Common myeloid progenitor, CD34-positive (primary cell): ENCODE measurements at regions not wholly inside any gene's neighbourhood (a gene's known extent, or its start where the extent isn't known, plus 50 kb on each side); places are given as distances from the start of the nearest gene placed in this dataset.

Source experiments
- CTCF ChIA-PET: fragments of 350-600 bp; sonication (Branson Sonifier 250); formaldehyde crosslinking; loops from one replicate; lab custom pipeline; 2021; ENCODE audit warnings: antibody characterized with exemption; lab: Charles Lee
- POLR2A ChIA-PET: fragments of 350-600 bp; sonication (Branson Sonifier 250); formaldehyde crosslinking; loops from one replicate; lab custom pipeline; 2021; ENCODE audit warnings: antibody characterized with exemption; lab: Charles Lee
- DNase-seq, 3 donors: peaks; one replicate each; pipeline versions ENCODE4 v3.0.0 to v3.0.0-alpha.2; 2013
- H3K27ac ChIP-seq, 2 experiments: 1 replicate in 1 of 2; 2 replicates in 1 of 2; pipeline ENCODE4 v1.7.0; 2013; ENCODE audit warnings: inconsistent platforms in 2 of 2, low read length in 2 of 2, mild to moderate bottlenecking in 2 of 2, low read depth in 1 of 2, moderate library complexity in 1 of 2; ENCODE audit not compliant: severe bottlenecking in 2 of 2, insufficient read depth in 1 of 2, poor library complexity in 1 of 2
- H3K27me3 ChIP-seq, 5 experiments: replicated peaks in 2 of 5; 1 replicate in 3 of 5; 2 replicates in 2 of 5; pipeline versions ENCODE4 v1.6.1 to v1.7.0; 2013; ENCODE audit warnings: low read length in 4 of 5, mild to moderate bottlenecking in 2 of 5, moderate library complexity in 2 of 5, inconsistent platforms in 1 of 5; ENCODE audit not compliant: insufficient read depth in 5 of 5, control insufficient read depth in 4 of 5
- H3K36me3 ChIP-seq, 4 experiments: 1 replicate in 2 of 4; 2 replicates in 2 of 4; pipeline versions ENCODE4 v1.6.1 to v1.7.0; 2013; ENCODE audit warnings: low read length in 3 of 4, control low read depth in 1 of 4, mild to moderate bottlenecking in 1 of 4; ENCODE audit not compliant: control insufficient read depth in 4 of 4, insufficient read depth in 4 of 4
- H3K4me1 ChIP-seq, 4 experiments: 1 replicate in 3 of 4; 2 replicates in 1 of 4; pipeline versions ENCODE4 v1.6.1 to v1.7.1; 2013; ENCODE audit warnings: low read length in 3 of 4, mild to moderate bottlenecking in 3 of 4, control low read depth in 1 of 4, inconsistent platforms in 1 of 4, moderate library complexity in 1 of 4; ENCODE audit not compliant: control insufficient read depth in 4 of 4, insufficient read depth in 4 of 4; ENCODE audit errors: control extremely low read depth in 1 of 4
- H3K4me3 ChIP-seq, 7 experiments: 1 replicate in 4 of 7; 2 replicates in 3 of 7; pipeline versions ENCODE4 v1.5.1 to v1.7.0; 2013; ENCODE audit warnings: mild to moderate bottlenecking in 7 of 7, low read length in 6 of 7, moderate library complexity in 6 of 7, inconsistent platforms in 2 of 7, low read depth in 2 of 7, control low read depth in 1 of 7; ENCODE audit not compliant: insufficient read depth in 4 of 7, control insufficient read depth in 1 of 7; ENCODE audit errors: extremely low read depth in 1 of 7
- H3K9me3 ChIP-seq, 5 experiments: 1 replicate in 4 of 5; 2 replicates in 1 of 5; pipeline versions ENCODE4 v1.6.1 to v1.7.1; 2013; ENCODE audit warnings: low read length in 4 of 5, mild to moderate bottlenecking in 2 of 5, inconsistent platforms in 1 of 5, low read depth in 1 of 5, moderate library complexity in 1 of 5; ENCODE audit not compliant: control insufficient read depth in 4 of 5, insufficient read depth in 2 of 5; ENCODE audit errors: control extremely low read depth in 1 of 5
- WGBS: methylation state at CpG from one replicate; pipeline ENCODE4 v1.1.5; 2013; ENCODE audit not compliant: insufficient coverage; 5-methylcytosine and 5-hydroxymethylcytosine counted together

DNA sequence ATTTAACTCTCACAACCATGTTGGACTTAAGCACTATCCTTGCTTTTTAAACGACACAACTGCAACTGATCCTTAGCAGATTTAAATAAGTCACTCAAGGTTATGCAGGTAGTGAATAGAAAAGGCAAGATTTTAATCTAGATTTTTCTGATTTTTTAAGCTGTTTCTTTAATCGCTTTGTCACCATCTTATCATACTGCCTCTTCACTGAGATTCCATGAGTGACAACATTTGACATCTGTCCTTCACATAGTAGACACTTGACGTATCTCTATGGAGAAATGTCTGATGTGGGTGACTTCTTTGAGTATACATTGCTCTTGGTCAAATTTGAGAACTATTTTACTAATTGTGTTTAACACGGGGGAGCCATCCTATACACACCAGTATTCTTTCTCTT is 839.7 kb downstream of the GATA3 start:
- WGBS: no CpG with 5 or more reads among the region's 4 CpGs

GRCh38 chr10:8897769-8898168 is 843.3 kb downstream of the GATA3 start:
- H3K4me1 ChIP-seq: no peaks in the 10 kb centered on the region
- no peaks in the 10 kb centered on the region for H3K36me3 ChIP-seq
- H3K9me3 ChIP-seq: no peaks in the 10 kb centered on the region
- POLR2A ChIA-PET: no interaction called here
- CTCF ChIA-PET: no interaction called here
- H3K27ac ChIP-seq: no peak overlapping the region
- WGBS: 100% methylated on average over 3 of the region's 5 CpGs
- DNase-seq: no peak
- H3K4me3 ChIP-seq: no peak overlapping the region
- H3K27me3 ChIP-seq: no peaks in the 10 kb centered on the region

More for the DNA sequence above, 839.7 kb downstream of the GATA3 start:
- POLR2A ChIA-PET: no interaction called here
- H3K9me3 ChIP-seq: no peaks in the 10 kb centered on the region
- no peaks in the 10 kb centered on the region for H3K27me3 ChIP-seq
- no peak overlapping the region for H3K4me3 ChIP-seq
- H3K36me3 ChIP-seq: no peaks in the 10 kb centered on the region
- CTCF ChIA-PET: no interaction called here
- no peaks in the 10 kb centered on the region for H3K4me1 ChIP-seq
- DNase-seq: no peak
- H3K27ac ChIP-seq: no peak overlapping the region

- ChIA-PET POLR2A (no interaction called here), CTCF (no interaction called here)
- WGBS: no CpG with 5 or more reads among the region's 2 CpGs
- no peak overlapping the region for H3K27ac ChIP-seq
- H3K27me3 ChIP-seq: no peaks in the 10 kb centered on the region
- no peak overlapping the region for H3K4me3 ChIP-seq
- no peaks in the 10 kb centered on the region for H3K36me3 ChIP-seq
- DNase-seq: no peak
- H3K9me3 ChIP-seq: no peaks in the 10 kb centered on the region
- no peaks in the 10 kb centered on the region for H3K4me1 ChIP-seq
These were observed 844.4 kb downstream of the GATA3 start for GRCh38 chr10:8898745-8899330.

DNA sequence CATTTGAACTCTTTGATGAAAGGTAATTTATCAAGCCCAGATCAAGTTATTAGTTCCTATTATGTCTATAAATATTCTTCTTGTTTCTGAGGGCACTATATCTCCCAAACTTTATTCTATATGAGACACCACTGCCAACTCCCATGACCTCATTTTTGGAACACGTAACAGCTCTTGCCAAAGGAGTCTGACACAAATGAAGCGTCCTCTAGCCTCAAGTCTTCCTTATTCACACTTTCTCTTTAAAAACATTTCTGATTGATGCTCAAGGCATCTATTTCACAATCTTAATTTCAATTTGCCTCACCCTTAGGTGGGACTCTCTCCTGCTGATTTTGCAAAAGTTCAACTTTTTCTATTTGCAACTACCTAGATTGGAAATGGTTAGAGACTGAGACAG is 848.4 kb downstream of the GATA3 start:
- 96% methylated on average over 2 of the region's 2 CpGs for WGBS
- CTCF ChIA-PET: interaction anchor here (0.9 kb wide), 1 partner anchor 24 kb away, joined by 4 read pairs; no protein-coding TSS in a partner anchor
- POLR2A ChIA-PET: no interaction called here

DNA sequence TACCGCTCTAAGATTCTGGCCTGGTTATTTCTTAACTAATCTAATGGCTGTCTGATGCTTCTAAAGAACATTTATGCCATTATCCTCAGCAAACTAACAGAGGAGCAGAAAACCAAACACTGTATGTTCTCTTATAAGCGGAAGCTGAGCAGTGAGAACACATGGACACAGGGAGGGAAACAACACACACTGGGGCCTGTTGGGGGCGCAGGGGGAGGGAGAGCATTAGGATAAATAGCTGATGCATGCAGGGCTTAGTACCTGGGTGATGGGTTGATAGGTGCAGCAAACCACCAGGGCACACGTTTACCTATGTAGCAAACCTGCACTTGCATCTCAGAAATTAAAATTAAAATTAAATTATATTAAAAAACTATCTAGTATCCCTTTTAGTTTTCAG is 853.5 kb downstream of the GATA3 start:
- ChIA-PET POLR2A (no interaction called here), CTCF (no interaction called here)
- Histone ChIP-seq H3K27me3 (no peaks in the 10 kb centered on the region), H3K27ac (no peak overlapping the region), H3K9me3 (peaks cover 0 to 3% (median 0%) of the 10 kb centered on the region in 5 experiments), H3K4me1 (no peaks in the 10 kb centered on the region), H3K4me3 (no peak overlapping the region), H3K36me3 (no peaks in the 10 kb centered on the region)
- 100% methylated on average over 2 of the region's 4 CpGs for WGBS
- DNase-seq: no peak

More for the DNA sequence above, 848.4 kb downstream of the GATA3 start:
- Histone ChIP-seq H3K36me3 (no peaks in the 10 kb centered on the region), H3K9me3 (no peaks in the 10 kb centered on the region), H3K27ac (no peak overlapping the region), H3K27me3 (no peaks in the 10 kb centered on the region), H3K4me1 (no peaks in the 10 kb centered on the region), H3K4me3 (no peak overlapping the region)
- DNase-seq: no peak

DNA sequence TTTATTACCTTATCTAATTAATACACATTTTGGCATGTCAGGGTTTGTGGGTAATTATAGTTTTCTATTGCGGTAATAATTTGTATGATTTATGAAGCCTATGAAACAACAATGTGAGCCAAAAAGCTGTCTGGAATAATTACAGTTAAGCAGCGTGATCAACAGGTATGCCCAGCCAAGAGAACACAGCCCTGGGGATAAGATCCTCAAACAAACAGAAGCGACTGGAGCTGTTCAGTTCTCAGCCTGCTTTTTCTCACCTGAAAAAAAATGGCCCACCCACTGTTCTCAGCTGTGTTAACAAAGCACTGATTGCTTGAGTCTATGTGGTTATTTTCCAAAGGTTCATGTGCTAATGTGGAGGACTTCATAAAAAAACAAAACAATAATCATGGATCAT is 855.8 kb downstream of the GATA3 start:
- 86% methylated on average over 1 of the region's 3 CpGs for WGBS
- Histone ChIP-seq H3K27ac (no peak overlapping the region), H3K27me3 (no peaks in the 10 kb centered on the region), H3K9me3 (peaks cover 0 to 3% (median 0%) of the 10 kb centered on the region in 5 experiments), H3K4me3 (no peak overlapping the region), H3K36me3 (no peaks in the 10 kb centered on the region), H3K4me1 (no peaks in the 10 kb centered on the region)
- no peak for DNase-seq
- CTCF ChIA-PET: no interaction called here
- POLR2A ChIA-PET: no interaction called here

GRCh38 chr10:8911032-8911431 is 856.5 kb downstream of the GATA3 start:
- no peaks in the 10 kb centered on the region for H3K36me3 ChIP-seq
- H3K4me1 ChIP-seq: no peaks in the 10 kb centered on the region
- no peaks in the 10 kb centered on the region for H3K27me3 ChIP-seq
- no peak overlapping the region for H3K4me3 ChIP-seq
- DNase-seq: no peak
- H3K9me3 ChIP-seq: peaks cover 0 to 3% (median 0%) of the 10 kb centered on the region in 5 experiments
- CTCF ChIA-PET: no interaction called here
- whole genome bisulfite sequencing: no CpG with 5 or more reads among the region's 1 CpG
- H3K27ac ChIP-seq: no peak overlapping the region
- POLR2A ChIA-PET: no interaction called here
